Stimulated activated CD8-positive, alpha-beta memory T cell treated with anti-CD3 and anti-CD28 coated beads, Interleukin-15, amount 100 ng/mL, for 4 hours (primary cell): ENCODE measurements at regions not wholly inside any gene's neighbourhood (a gene's known extent, or its start where the extent isn't known, plus 50 kb on each side); places are given as distances from the start of the nearest gene placed in this dataset.
"Not testable (repeated sequence)": the region's sequence is repeated elsewhere in the genome, so short reads cannot be mapped to it uniquely, and the experiment has no call there.

Source experiments
- DNase-seq, 2 donors: peaks; one replicate each; pipeline ENCODE4 v3.0.0-alpha.2; 2020; ENCODE audit warnings: low read depth in 2 of 2

DNA sequence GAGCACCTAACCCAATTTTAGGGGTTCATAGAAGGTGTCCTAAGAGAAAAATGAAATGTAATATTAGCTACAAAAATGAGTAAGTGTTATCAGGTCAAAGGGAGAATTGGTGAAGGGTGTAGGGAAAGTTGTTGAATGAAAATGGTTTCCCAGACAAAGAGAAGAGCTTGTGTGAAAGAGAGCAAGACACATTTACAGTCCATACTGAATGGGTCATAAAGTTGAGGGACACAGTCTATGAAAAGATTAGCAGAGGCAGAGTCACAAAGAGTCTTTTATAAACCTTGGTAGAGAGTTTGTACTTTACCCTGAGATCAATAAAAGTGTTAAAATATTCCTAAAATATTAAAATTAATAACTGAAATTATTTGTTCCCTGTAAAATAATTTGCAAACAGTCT is 759.4 kb downstream of the DIAPH3 start:
- DNase-seq: no peak

DNA sequence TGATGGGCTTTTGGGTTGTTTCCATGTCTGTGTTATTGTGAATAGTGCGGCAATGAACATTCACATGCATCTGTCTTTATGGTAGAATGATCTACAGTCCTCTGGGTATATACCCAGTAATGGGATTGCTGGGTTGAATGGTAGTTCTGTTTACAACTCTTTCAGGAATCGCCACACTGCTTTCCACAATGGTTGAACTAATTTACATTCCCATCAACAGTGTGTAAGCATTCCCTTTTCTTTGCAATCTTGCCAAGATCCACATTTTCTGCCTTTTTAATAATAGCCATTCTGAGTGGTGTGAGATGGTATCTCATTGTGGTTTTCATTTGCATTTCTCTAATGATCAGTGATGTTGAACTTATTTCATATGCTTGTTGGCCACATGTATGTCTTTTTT is 756.5 kb downstream of the DIAPH3 start:
- DNase-seq: not testable (repeated sequence)

DNA sequence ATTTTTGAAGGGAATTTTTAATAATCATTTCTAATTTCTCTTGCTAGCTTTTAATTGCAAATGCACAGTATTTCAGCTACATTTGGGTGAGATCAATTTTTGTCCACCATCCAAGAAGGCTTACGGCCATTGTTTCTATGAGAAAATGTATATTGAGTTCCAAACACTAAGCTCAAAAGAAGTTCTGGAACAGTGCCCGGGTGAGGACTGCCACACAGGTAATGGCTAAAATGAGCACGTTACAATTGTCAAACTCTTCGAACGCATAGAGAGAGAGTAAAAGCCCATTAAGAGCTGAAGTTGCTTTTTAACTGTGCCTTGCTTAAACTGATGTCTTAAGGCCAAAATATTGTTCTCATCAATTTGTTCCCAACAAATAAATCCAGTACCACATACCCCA is 755.0 kb downstream of the DIAPH3 start:
- DNase-seq: no peak

DNA sequence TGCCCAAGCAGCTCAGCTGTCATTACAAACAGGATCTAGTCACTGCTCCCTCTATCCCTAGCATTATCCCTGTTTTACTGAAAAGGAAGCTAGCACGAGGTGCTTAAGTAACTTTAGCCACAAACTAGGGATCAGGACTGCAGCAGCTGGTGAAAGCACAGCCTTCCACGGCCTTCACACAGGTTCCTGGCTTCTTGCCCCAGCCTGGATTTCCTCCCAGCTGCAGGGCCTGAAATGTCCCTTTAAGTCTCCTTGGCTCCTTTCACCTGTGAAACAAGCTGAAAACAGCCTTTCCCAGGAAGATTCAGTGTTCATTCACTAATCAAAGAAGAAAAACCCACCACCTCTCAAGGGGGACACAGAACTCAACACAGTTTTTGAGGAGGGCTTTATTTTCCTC is 754.5 kb downstream of the DIAPH3 start:
- DNase-seq: no peak

DNA sequence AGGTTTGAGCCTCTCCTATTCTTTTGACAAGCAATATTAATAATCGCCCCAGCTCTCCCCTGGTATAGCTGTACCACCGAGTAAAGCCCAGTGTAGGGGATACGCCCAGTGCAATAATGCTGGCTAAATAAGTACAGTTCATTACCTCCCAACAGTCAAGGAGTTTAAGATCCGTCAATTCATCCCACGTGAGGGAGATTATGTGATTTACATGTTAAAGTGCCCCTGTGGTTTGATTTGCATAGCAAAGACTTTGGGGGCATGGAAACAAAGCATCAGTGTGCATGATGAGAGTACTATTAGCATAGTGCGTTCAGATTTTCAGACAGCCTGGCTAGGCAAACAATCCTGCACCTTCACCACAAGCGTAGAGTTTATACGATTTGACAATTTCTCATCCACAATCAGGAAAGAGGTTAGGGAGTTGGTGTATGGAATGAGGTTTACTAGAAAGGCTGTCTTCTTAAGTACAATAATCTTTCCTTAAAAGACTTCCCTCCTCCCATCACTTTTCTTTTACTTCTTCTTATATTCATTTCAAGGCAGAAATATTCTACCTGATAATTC is 754.0 kb downstream of the DIAPH3 start:
- DNase-seq: no peak

DNA sequence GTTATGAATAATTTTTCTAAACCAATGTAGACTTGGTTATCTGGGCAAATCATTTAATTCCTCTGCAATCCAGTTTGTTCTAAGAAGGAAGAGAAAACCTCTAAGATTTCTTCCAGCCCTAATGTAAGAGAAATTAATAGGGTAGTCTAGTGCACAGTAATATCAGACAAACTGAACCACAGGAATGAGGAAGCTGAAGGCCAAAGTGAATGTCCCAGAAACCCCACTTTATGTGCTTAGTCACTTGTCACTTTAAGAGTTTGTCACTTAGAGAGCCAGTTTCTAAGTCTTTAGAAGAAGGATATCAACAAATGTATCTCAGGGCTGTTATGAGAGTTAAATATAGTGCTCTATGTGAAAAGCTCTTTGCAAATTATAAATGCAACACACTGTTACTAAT is 750.6 kb downstream of the DIAPH3 start:
- no peak for DNase-seq

DNA sequence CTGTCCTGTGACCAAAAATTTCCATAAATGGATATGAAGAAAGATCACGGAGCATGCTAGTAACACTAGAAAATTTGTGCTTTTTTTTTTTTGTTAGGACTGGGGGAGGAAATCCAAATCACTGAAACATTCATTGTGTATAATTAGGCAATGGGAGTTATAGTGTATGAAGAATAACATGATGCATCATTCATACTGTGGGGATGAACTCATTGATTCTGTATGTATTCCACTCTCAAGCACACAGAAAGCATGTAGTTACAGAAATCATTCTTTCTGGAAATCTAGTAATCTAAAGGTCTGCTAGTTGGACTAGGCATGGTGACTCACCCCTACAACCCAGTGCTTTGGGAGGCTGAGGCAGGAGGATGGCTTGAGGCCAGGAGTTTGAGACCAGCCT is 749.7 kb downstream of the DIAPH3 start:
- no peak for DNase-seq

DNA sequence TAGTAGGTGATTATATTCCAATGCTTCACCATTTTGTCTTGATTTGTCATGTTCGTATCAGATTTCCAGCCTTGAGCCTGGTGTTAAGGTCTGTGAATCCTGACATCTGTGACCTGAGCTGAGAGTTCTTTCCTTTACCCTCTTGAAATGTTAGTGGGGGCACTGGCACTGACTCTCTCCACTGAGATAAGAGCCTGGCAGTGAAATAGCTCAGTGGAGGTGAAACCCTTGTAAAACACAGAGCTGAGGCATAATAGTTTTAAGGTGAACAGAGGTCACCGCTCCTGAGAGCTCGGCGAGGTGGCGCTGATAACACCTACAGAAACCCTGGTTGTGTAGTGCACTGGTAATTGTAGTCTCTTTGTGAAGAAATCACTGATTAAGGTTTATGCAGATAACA is 748.2 kb downstream of the DIAPH3 start:
- DNase-seq: no peak

DNA sequence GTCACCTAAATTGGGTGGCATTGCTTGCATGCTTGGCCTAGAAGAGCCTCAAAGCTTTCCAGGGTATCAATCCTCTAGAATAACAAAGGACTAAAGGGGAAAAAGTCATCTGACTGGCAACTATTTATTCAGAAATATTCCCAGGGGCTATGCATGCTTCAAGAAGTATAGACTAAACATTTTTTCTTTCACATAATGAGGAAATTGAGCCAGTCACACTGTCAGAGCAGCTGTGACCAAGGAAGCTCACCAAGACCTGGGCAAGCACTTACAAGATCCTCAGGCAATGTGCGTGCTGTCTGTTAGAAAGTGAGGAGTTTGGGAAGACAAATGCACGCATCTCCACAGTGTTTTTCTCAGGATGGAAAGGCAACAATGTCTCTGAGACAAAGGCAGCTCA is 747.2 kb downstream of the DIAPH3 start:
- no peak for DNase-seq

DNA sequence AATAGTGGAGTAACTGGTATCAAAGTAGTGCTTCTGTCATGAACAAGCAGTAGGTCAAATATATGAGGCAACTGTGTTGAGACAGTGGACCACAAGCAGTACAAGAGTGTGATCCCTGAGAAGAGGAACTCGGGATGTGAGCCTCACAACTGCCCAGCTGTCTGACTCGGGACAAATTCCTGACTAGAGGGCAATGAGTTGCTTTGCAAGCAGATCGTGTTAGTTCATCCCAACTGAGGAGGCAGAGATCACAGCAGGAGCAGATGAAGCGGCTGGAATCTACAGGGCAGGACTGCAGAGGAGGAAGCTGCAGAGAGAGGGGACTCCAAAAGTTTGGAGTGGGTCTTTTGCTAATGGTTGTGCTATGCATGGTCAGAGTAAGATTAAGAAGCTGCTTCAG is 741.1 kb downstream of the DIAPH3 start:
- no peak for DNase-seq

DNA sequence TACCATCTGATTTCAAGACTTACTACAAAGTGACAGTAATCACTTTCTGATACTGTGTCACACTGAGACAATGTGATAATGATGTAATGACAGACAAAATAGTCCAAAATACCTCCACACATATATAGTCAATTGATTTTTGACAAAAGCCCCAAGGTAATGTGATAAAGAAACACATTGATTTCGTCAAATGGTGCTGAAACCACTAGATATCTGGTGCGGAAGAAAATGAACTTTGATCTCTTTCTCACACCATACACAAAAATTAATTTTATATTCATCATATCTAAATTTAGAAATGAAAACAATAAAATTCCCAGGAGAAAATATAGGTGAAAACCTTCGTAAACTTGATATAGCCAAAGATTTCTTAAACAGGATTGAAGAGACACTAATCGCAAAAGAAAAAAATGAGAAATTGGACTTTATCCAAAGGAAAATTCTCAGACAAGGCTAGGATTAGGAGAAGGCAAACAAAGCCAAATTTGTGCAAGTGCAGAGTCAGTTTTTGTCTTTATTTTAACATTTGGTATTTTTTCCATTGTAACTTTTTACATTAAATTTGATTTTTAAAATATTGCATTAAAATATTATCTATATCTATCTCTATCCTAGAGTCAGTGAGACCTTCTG is 739.9 kb downstream of the DIAPH3 start:
- no peak for DNase-seq

DNA sequence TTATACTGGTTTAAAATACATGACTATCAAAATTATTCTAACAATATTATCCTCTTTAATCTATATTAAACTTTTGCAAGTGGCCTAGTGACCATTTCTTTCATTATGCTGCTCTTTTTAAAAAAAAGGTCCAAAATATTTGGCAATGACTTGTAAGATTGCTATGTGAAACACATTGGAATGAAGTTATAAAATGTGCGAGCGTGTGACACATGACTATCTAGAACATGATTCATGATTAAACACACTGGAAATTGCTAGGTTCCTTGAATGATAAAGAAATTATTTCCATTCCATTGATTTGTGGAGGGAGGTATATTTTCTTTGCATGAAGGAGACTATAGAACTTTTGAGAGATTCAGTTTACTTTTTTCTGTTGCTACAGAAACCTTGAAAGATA is 739.1 kb downstream of the DIAPH3 start:
- no peak for DNase-seq

DNA sequence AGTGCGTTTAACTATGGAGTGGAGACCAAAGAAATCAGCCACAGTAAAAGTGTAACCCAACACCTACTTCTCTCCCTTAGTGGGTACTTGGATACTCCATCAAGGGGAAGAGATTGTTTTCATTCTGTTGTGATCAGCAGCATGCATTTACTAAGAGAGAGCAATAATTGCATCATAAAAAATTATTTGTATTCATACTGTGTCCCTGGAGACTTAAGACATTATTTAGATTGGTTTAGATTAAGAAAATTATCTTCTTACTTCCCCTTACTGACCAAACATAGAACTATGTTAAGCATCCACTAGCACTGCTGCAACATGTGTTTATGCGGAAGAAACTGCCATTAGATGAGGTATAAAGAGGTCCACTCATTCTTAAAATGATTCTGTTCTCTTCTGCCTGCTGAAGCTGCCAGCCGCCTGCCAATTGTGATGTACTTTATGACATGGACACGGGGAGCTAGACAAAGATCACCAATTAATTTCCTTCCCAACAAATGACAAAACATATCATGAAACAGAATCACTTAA is 738.5 kb downstream of the DIAPH3 start:
- DNase-seq: no peak

DNA sequence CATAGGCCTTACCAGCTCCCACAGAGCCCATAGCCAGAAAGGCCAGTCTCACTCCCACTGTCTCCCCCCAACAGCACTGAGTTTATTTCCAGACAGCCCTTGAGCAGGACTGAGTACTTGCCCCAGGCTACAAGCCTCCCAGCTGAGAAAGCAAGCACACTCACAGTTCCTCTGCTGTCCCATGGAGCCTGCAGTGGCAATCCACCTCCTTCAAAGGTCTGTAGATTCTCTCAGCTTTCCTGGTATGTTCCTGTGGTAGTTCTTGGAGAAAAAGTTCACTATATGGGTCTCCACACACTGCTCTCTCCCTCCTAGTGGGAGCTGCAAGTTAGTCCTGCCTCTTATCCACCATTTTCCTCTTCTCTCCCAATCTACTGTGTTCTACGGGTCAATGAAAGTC is 728.7 kb downstream of the DIAPH3 start:
- no peak for DNase-seq

DNA sequence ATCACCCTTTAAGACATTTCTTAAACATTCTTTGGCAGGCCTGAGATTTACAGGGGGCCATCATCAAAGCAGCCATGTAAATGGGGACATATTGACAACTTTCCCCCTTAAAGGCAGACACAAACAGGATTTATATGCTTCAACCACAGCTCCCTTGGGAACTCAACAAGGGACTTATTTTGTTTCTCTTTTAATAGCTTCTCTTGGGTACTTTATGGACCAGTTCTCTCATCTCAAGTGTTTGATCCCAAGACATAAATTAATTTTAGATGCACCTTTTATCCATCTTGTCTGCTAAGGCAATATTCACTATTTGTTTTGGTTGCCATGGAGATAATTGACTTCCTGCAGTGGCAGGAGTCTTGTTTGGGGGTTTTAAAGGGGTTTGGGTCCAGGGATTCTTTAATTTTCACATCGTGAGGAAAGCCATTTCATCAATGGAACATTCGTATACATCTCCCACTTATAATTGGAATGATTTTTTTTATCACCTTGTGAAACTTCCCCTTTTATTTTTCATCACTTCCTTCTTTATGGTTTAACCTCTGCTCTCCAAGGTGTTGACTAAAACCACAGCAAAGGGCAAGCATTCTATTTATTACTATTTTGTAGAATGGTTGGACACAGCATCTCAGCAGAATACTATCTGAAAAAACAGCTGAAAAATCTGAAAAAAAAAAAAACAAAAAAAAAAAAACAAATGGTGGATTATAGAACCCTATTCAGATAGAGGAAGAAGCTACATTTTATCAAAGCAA is 726.0 kb downstream of the DIAPH3 start:
- no peak for DNase-seq

DNA sequence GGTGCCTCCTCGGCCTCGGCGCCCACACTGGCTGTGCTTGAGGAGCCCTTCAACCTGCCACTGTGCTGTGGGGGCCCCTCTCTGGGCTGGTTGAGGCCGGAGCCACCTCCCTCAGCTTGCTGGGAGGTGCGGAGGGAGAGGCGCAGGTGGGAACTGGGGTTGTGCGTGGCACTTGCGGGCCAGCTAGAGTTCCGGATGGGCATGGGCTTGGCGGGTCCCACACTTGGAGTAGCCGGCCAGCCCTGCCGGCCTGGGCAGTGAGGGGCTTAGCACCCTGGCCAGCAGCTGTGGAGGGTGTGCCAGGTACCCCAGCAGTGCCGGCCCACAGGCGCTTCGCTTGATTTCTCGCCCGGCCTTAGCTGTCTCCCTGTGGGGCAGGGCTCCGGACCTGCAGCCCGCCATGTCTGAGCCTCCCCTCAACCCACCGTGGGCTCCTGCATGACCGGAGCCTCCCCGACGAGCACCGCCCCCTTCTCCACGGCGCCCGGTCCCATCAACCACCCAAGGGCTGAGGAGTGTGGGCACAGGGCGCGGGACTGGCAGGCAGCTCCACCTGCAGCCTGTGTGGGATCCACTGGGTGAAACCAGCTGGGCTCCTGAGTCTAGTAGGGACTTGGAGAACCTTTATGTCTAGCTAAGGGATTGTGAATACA is 723.8 kb downstream of the DIAPH3 start:
- no peak for DNase-seq

DNA sequence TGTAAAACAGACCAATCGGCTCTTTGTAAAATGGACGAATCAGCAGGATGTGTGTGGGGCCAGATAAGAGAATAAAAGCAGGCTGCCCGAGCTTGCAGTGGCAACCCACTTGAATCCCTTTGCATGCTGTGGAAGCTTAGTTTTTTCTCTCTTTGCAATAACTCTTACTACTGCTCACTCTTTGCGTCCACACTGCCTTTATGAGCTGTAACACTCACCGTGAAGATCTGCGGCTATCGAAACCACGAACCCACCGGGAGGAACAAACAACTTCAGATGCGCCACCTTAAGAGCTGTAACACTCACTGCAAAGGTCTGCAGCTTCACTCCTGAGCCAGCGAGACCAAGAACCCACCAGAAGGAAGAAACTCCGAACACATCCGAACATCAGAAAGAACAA is 722.7 kb downstream of the DIAPH3 start:
- DNase-seq: not testable (repeated sequence)

DNA sequence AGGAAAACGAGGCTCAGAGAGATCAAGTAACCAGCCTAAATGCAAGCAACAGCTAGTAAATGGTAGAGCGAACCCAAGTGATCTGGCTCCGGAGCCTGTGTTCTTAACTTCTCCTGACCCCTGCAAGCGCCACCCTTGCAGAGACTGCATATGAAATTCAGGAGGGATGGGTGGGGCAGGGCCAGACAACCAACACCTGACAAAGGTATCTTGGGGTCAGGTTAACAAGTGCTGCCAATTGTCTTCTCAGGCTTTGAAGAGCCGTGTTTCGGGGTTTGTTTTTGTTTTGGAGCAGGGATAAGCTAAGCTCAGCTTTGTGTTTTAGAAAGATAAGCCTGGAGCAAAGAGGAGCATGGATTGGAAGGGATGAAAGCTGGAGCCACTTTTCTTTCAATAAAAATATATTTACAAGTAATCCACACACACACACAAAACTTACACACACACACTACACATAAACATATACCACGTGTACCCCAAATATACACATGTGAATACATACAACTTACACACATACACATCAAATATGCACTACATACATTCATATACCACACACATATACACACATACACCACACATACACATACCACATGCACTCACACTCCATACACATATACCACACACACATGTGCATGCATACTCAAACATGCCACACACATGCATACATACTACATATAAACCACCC is 722.0 kb downstream of the DIAPH3 start:
- DNase-seq: no peak

DNA sequence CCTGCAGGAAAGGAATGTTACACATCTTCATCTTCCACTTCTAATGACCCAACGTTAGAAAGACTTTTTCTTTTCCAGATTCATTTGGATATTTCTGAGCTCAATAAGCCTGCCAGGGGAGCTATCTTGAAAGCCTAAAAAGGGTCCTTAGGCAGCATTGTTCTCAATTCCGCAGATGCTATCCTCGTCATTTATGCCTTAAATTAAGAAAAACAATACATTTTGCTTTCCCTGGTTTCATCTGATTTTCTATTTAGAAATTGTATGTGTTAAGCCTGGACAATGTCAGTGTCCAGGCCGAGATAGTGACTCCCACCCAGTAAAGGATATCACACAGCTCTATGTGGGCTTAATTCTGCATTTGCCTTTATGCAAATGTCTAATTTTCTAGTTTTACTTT is 721.3 kb downstream of the DIAPH3 start:
- DNase-seq: no peak

DNA sequence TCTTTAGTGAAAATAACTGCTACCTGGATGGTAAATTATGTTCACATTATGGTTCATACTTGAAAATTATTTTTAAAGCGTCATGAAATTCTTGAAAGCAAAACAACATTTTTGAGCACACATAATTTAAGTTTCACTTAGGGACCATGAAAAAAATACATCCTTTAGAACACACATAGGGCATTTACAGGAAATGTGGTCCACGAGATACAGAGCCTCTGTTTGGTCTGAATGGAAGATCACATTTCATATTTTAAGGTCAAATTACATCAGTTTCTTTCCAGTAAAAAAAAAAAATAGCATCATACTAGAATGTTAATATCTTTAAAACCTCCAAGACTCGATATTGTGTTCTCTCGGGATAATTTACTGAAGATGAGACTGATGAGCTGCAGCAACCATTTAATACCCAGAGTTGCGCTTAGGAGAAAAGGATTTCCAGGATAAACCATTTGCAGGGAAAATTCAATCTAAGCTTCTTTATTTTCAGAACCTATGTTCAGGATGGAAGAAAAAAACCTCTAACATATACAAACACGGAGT is 720.7 kb downstream of the DIAPH3 start:
- no peak for DNase-seq

DNA sequence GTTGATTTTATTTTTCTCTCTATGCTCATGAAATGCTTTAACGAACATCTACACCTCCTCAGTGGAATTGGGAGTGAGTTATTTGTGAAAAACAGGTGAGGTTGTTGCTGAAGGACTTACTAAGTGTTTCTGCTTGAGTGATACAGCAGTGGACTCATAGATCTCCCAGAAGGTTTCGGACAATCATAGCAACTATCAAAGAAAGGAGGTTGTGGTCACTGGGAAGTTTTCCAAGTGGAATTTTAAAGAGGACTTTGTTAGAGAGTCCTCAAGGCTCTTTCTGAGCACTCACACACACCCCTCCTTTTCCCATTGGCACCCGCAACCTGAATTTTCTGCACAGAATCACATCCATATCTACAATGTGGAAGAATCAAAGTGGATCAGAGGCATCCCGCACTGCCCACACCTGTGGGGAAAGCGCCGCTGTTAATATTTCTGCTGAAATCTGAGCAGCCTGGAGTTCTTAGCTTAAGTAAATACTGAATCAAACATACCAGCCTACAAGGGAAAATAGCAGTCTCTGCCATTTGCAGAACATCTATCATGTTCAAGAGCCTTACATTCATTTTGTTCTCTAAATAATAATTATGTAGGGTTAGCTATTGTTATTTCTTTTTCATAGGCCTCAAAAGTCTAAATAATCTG is 719.4 kb downstream of the DIAPH3 start:
- no peak for DNase-seq
